ENCODE measurements at regions not wholly inside any gene's neighbourhood (a gene's known extent, or its start where the extent isn't known, plus 50 kb on each side); places are given as distances from the start of the nearest gene placed in this dataset.

- Mint-ChIP-seq H3K27ac (no peak overlapping the region), H3K9me3 (no peaks in the 10 kb centered on the region), H3K36me3 (ENCODE audit: low read depth) (no peaks in the 10 kb centered on the region), H3K27me3 (ENCODE audit: insufficient read depth, low read depth, poor library complexity) (no peaks in the 10 kb centered on the region), H3K4me3 (no peak overlapping the region), H3K4me1 (no peaks in the 10 kb centered on the region)
- no peaks in the 10 kb centered on the region for H3K27me3 ChIP-seq (ENCODE audit: insufficient read depth)
- H3K4me3 ChIP-seq = no peak overlapping the region
- no peak for TF ChIP-seq JUNB (IDR thresholded peaks at IDR 0.05; ENCODE audit: unreplicated experiment)
- no peak for TF ChIP-seq STAT1 (IDR thresholded peaks at IDR 0.05; ENCODE audit: unreplicated experiment)
- no peak for TF ChIP-seq CTCF (conservative IDR thresholded peaks at IDR 0.05; ENCODE audit: low read depth in 2 of 2)
- TF ChIP-seq EZH2phosphoT487 (IDR thresholded peaks at IDR 0.05; ENCODE audit: unreplicated experiment) = no peak
- TF ChIP-seq, protein P1, sequence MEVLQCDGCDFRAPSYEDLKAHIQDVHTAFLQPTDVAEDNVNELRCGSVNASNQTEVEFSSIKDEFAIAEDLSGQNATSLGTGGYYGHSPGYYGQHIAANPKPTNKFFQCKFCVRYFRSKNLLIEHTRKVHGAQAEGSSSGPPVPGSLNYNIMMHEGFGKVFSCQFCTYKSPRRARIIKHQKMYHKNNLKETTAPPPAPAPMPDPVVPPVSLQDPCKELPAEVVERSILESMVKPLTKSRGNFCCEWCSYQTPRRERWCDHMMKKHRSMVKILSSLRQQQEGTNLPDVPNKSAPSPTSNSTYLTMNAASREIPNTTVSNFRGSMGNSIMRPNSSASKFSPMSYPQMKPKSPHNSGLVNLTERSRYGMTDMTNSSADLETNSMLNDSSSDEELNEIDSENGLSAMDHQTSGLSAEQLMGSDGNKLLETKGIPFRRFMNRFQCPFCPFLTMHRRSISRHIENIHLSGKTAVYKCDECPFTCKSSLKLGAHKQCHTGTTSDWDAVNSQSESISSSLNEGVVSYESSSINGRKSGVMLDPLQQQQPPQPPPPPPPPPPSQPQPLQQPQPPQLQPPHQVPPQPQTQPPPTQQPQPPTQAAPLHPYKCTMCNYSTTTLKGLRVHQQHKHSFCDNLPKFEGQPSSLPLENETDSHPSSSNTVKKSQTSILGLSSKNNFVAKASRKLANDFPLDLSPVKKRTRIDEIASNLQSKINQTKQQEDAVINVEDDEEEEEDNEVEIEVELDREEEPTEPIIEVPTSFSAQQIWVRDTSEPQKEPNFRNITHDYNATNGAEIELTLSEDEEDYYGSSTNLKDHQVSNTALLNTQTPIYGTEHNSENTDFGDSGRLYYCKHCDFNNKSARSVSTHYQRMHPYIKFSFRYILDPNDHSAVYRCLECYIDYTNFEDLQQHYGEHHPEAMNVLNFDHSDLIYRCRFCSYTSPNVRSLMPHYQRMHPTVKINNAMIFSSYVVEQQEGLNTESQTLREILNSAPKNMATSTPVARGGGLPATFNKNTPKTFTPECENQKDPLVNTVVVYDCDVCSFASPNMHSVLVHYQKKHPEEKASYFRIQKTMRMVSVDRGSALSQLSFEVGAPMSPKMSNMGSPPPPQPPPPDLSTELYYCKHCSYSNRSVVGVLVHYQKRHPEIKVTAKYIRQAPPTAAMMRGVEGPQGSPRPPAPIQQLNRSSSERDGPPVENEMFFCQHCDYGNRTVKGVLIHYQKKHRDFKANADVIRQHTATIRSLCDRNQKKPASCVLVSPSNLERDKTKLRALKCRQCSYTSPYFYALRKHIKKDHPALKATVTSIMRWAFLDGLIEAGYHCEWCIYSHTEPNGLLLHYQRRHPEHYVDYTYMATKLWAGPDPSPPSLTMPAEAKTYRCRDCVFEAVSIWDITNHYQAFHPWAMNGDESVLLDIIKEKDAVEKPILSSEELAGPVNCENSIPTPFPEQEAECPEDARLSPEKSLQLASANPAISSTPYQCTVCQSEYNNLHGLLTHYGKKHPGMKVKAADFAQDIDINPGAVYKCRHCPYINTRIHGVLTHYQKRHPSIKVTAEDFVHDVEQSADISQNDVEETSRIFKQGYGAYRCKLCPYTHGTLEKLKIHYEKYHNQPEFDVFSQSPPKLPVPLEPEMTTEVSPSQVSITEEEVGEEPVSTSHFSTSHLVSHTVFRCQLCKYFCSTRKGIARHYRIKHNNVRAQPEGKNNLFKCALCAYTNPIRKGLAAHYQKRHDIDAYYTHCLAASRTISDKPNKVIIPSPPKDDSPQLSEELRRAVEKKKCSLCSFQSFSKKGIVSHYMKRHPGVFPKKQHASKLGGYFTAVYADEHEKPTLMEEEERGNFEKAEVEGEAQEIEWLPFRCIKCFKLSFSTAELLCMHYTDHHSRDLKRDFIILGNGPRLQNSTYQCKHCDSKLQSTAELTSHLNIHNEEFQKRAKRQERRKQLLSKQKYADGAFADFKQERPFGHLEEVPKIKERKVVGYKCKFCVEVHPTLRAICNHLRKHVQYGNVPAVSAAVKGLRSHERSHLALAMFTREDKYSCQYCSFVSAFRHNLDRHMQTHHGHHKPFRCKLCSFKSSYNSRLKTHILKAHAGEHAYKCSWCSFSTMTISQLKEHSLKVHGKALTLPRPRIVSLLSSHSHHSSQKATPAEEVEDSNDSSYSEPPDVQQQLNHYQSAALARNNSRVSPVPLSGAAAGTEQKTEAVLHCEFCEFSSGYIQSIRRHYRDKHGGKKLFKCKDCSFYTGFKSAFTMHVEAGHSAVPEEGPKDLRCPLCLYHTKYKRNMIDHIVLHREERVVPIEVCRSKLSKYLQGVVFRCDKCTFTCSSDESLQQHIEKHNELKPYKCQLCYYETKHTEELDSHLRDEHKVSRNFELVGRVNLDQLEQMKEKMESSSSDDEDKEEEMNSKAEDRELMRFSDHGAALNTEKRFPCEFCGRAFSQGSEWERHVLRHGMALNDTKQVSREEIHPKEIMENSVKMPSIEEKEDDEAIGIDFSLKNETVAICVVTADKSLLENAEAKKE (CRISPR knock-in tag; IDR thresholded peaks at IDR 0.05) = no peak
- TF ChIP-seq CREB1 (CRISPR knock-in tag; IDR thresholded peaks at IDR 0.05; ENCODE audit: low read depth) = no peak
- no peak for TF ChIP-seq EZH2 (IDR thresholded peaks at IDR 0.05; ENCODE audit: low read depth, unreplicated experiment)
- no peaks in the 10 kb centered on the region for H3K9me2 ChIP-seq (ENCODE audit: insufficient read depth)
- H3F3A ChIP-seq (replicated peaks; ENCODE audit: low read depth) = no peaks in the 10 kb centered on the region
- DNase-seq (ENCODE audit: low spot score) = no peak
- H3K79me2 ChIP-seq (replicated peaks; ENCODE audit: insufficient read depth) = no peaks in the 10 kb centered on the region
- no peak overlapping the region for H3K27ac ChIP-seq (ENCODE audit: low read depth)
- no peaks in the 10 kb centered on the region for H3K4me1 ChIP-seq (ENCODE audit: insufficient read depth)
- no peaks in the 10 kb centered on the region for H3K36me3 ChIP-seq (ENCODE audit: insufficient read depth)
- no peak overlapping the region for H2AFZ ChIP-seq
- no peaks in the 10 kb centered on the region for H4K20me1 ChIP-seq (replicated peaks; ENCODE audit: insufficient read depth)
- no peak overlapping the region for H3K4me2 ChIP-seq
- no peak for ATAC-seq
These were observed 103.6 kb downstream of the ITM2A start for GRCh38 chrX:79263550-79263949.
